CD8-positive, alpha-beta memory T cell (primary cell): ENCODE measurements at regions not wholly inside any gene's neighbourhood (a gene's known extent, or its start where the extent isn't known, plus 50 kb on each side); places are given as distances from the start of the nearest gene placed in this dataset.

Experiments used
- CTCF ChIA-PET: fragments of 350-600 bp; sonication (Branson Sonifier 250); formaldehyde crosslinking; loops from one replicate; lab custom pipeline; 2021; ENCODE audit warnings: antibody characterized with exemption; lab: Charles Lee
- POLR2A ChIA-PET: fragments of 350-600 bp; sonication (Branson Sonifier 250); formaldehyde crosslinking; loops from one replicate; lab custom pipeline; 2021; ENCODE audit warnings: antibody characterized with exemption; lab: Charles Lee
- DNase-seq, 5 donors: peaks; one replicate each; pipeline versions ENCODE4 v3.0.0 to v3.0.0-alpha.2; 2020 to 2022; ENCODE audit warnings: mixed read lengths in 1 of 5
- H3K27ac ChIP-seq: one replicate; pipeline ENCODE4 v1.7.0; 2013; ENCODE audit warnings: low read depth, mild to moderate bottlenecking, low read length, moderate library complexity
- H3K27me3 ChIP-seq: 2 replicates; pipeline ENCODE4 v1.7.0; 2013; ENCODE audit warnings: low read length, mild to moderate bottlenecking; ENCODE audit not compliant: insufficient read depth, poor library complexity, severe bottlenecking
- H3K36me3 ChIP-seq: 2 replicates; pipeline ENCODE4 v1.7.0; 2013; ENCODE audit warnings: mild to moderate bottlenecking, low read length, moderate library complexity; ENCODE audit not compliant: insufficient read depth
- H3K4me1 ChIP-seq: 2 replicates; pipeline ENCODE4 v1.7.0; 2013; ENCODE audit warnings: mild to moderate bottlenecking, low read length, moderate library complexity; ENCODE audit not compliant: insufficient read depth
- H3K4me3 ChIP-seq: 2 replicates; pipeline ENCODE4 v1.7.0; 2013; ENCODE audit warnings: mild to moderate bottlenecking, low read length
- H3K9me3 ChIP-seq: 2 replicates; pipeline ENCODE4 v1.7.0; 2013; ENCODE audit warnings: mild to moderate bottlenecking, low read length
- H3K27ac Mint-ChIP-seq, 8 donors: one replicate each; pipeline ENCODE4 v1.8.0; 2020 to 2021; ENCODE audit warnings: mixed read lengths in 8 of 8, mild to moderate bottlenecking in 6 of 8, inconsistent platforms in 3 of 8, moderate library complexity in 3 of 8
- H3K27me3 Mint-ChIP-seq, 2 donors: one replicate each; pipeline ENCODE4 v1.8.0; 2020 to 2021; ENCODE audit warnings: mixed read lengths in 2 of 2, mild to moderate bottlenecking in 1 of 2, moderate library complexity in 1 of 2
- H3K36me3 Mint-ChIP-seq, 3 donors: one replicate each; pipeline ENCODE4 v1.8.0; 2020 to 2021; ENCODE audit warnings: mixed read lengths in 3 of 3, inconsistent platforms in 1 of 3, mild to moderate bottlenecking in 1 of 3
- H3K4me1 Mint-ChIP-seq, 3 donors: one replicate each; pipeline ENCODE4 v1.8.0; 2020 to 2021; ENCODE audit warnings: mixed read lengths in 3 of 3, inconsistent platforms in 1 of 3, mild to moderate bottlenecking in 1 of 3
- H3K4me3 Mint-ChIP-seq, 7 donors: one replicate each; pipeline ENCODE4 v1.8.0; 2020 to 2021; ENCODE audit warnings: mixed read lengths in 7 of 7, mild to moderate bottlenecking in 6 of 7, moderate library complexity in 4 of 7, inconsistent platforms in 2 of 7
- H3K9me3 Mint-ChIP-seq, 5 donors: one replicate each; pipeline ENCODE4 v1.8.0; 2020 to 2022; ENCODE audit warnings: mixed read lengths in 5 of 5, mild to moderate bottlenecking in 3 of 5, moderate library complexity in 2 of 5, inconsistent platforms in 1 of 5

- Mint-ChIP-seq H3K9me3 (peaks cover 0 to 5% (median 0%) of the 10 kb centered on the region in 5 donors), H3K36me3 (no peaks in the 10 kb centered on the region), H3K4me3 (no peak overlapping the region), H3K4me1 (no peaks in the 10 kb centered on the region), H3K27ac (no peak overlapping the region), H3K27me3 (no peaks in the 10 kb centered on the region)
- Histone ChIP-seq H3K36me3 (no peaks in the 10 kb centered on the region), H3K4me3 (no peak overlapping the region), H3K4me1 (no peaks in the 10 kb centered on the region), H3K27me3 (no peaks in the 10 kb centered on the region), H3K27ac (no peak overlapping the region), H3K9me3 (no peaks in the 10 kb centered on the region)
- CTCF ChIA-PET = no interaction called here
- POLR2A ChIA-PET = no interaction called here
- DNase-seq = no peak
These were observed 394.8 kb upstream of the IGFBP7 start for GRCh38 chr4:57504797-57505530.

- H3K27ac Mint-ChIP-seq = no peak overlapping the region
- no peak for DNase-seq
- Histone ChIP-seq H3K9me3 (no peaks in the 10 kb centered on the region), H3K4me1 (no peaks in the 10 kb centered on the region), H3K27ac (no peak overlapping the region), H3K36me3 (no peaks in the 10 kb centered on the region), H3K4me3 (no peak overlapping the region), H3K27me3 (no peaks in the 10 kb centered on the region)
- POLR2A ChIA-PET = no interaction called here
- CTCF ChIA-PET = no interaction called here
- peaks cover 0 to 9% (median 0%) of the 10 kb centered on the region in 5 donors for H3K9me3 Mint-ChIP-seq
- H3K4me3 Mint-ChIP-seq = no peak overlapping the region
- H3K27me3 Mint-ChIP-seq = no peaks in the 10 kb centered on the region
- H3K36me3 Mint-ChIP-seq = no peaks in the 10 kb centered on the region
- no peaks in the 10 kb centered on the region for H3K4me1 Mint-ChIP-seq
These were observed 394.0 kb upstream of the IGFBP7 start for GRCh38 chr4:57504139-57504538.

- Histone ChIP-seq H3K4me1 (no peaks in the 10 kb centered on the region), H3K27me3 (no peaks in the 10 kb centered on the region), H3K27ac (no peak overlapping the region), H3K4me3 (no peak overlapping the region), H3K36me3 (no peaks in the 10 kb centered on the region), H3K9me3 (no peaks in the 10 kb centered on the region)
- Mint-ChIP-seq H3K27me3 (no peaks in the 10 kb centered on the region), H3K27ac (no peak overlapping the region), H3K4me3 (no peak overlapping the region), H3K36me3 (no peaks in the 10 kb centered on the region), H3K9me3 (peaks cover 0 to 9% (median 2%) of the 10 kb centered on the region in 5 donors), H3K4me1 (no peaks in the 10 kb centered on the region)
- CTCF ChIA-PET = no interaction called here
- POLR2A ChIA-PET = no interaction called here
- DNase-seq = no peak
These were observed 391.5 kb upstream of the IGFBP7 start for GRCh38 chr4:57501720-57502119.

GRCh38 chr4:57499786-57500185 is 389.6 kb upstream of the IGFBP7 start:
- POLR2A ChIA-PET = no interaction called here
- Histone ChIP-seq H3K27me3 (no peaks in the 10 kb centered on the region), H3K27ac (no peak overlapping the region), H3K36me3 (no peaks in the 10 kb centered on the region), H3K4me3 (no peak overlapping the region), H3K4me1 (no peaks in the 10 kb centered on the region), H3K9me3 (no peaks in the 10 kb centered on the region)
- no peaks in the 10 kb centered on the region for H3K36me3 Mint-ChIP-seq
- no peaks in the 10 kb centered on the region for H3K4me1 Mint-ChIP-seq
- no peak for DNase-seq
- H3K9me3 Mint-ChIP-seq = peaks cover 2 to 14% (median 2%) of the 10 kb centered on the region in 5 donors
- no peaks in the 10 kb centered on the region for H3K27me3 Mint-ChIP-seq
- H3K4me3 Mint-ChIP-seq = no peak overlapping the region
- CTCF ChIA-PET = no interaction called here
- no peak overlapping the region for H3K27ac Mint-ChIP-seq

- no peaks in the 10 kb centered on the region for H3K27me3 Mint-ChIP-seq
- no peak for DNase-seq
- no peak overlapping the region for H3K4me3 Mint-ChIP-seq
- H3K4me3 ChIP-seq = no peak overlapping the region
- no peaks in the 10 kb centered on the region for H3K36me3 ChIP-seq
- no peak overlapping the region for H3K27ac ChIP-seq
- no peak overlapping the region for H3K27ac Mint-ChIP-seq
- H3K4me1 ChIP-seq = no peaks in the 10 kb centered on the region
- peaks cover 2 to 15% (median 3%) of the 10 kb centered on the region in 5 donors for H3K9me3 Mint-ChIP-seq
- ChIA-PET POLR2A (no interaction called here), CTCF (no interaction called here)
- H3K27me3 ChIP-seq = no peaks in the 10 kb centered on the region
- H3K36me3 Mint-ChIP-seq = no peaks in the 10 kb centered on the region
- H3K9me3 ChIP-seq = no peaks in the 10 kb centered on the region
- H3K4me1 Mint-ChIP-seq = no peaks in the 10 kb centered on the region
These were observed 388.1 kb upstream of the IGFBP7 start for GRCh38 chr4:57498251-57498650.

- no peak overlapping the region for H3K27ac ChIP-seq
- DNase-seq = no peak
- no peak overlapping the region for H3K4me3 ChIP-seq
- H3K27me3 Mint-ChIP-seq = no peaks in the 10 kb centered on the region
- H3K9me3 Mint-ChIP-seq = peaks cover 2 to 12% (median 3%) of the 10 kb centered on the region in 5 donors
- no peaks in the 10 kb centered on the region for H3K4me1 Mint-ChIP-seq
- ChIA-PET POLR2A (no interaction called here), CTCF (no interaction called here)
- H3K9me3 ChIP-seq = no peaks in the 10 kb centered on the region
- H3K36me3 Mint-ChIP-seq = no peaks in the 10 kb centered on the region
- no peaks in the 10 kb centered on the region for H3K4me1 ChIP-seq
- H3K27ac Mint-ChIP-seq = no peak overlapping the region
- H3K4me3 Mint-ChIP-seq = no peak overlapping the region
- no peaks in the 10 kb centered on the region for H3K27me3 ChIP-seq
- H3K36me3 ChIP-seq = no peaks in the 10 kb centered on the region
These were observed 386.7 kb upstream of the IGFBP7 start for GRCh38 chr4:57496697-57497471.

GRCh38 chr4:57494821-57495220 is 384.6 kb upstream of the IGFBP7 start:
- Histone ChIP-seq H3K4me3 (no peak overlapping the region), H3K27ac (no peak overlapping the region), H3K36me3 (no peaks in the 10 kb centered on the region), H3K27me3 (no peaks in the 10 kb centered on the region), H3K4me1 (no peaks in the 10 kb centered on the region), H3K9me3 (no peaks in the 10 kb centered on the region)
- Mint-ChIP-seq H3K36me3 (no peaks in the 10 kb centered on the region), H3K4me3 (no peak overlapping the region), H3K4me1 (no peaks in the 10 kb centered on the region), H3K9me3 (peaks cover 2 to 9% (median 2%) of the 10 kb centered on the region in 5 donors), H3K27me3 (no peaks in the 10 kb centered on the region), H3K27ac (no peak overlapping the region)
- POLR2A ChIA-PET = no interaction called here
- DNase-seq = no peak
- CTCF ChIA-PET = no interaction called here

- H3K27ac ChIP-seq = no peak overlapping the region
- Mint-ChIP-seq H3K9me3 (peaks cover 1 to 5% (median 2%) of the 10 kb centered on the region in 5 donors), H3K27ac (no peak overlapping the region), H3K4me1 (no peaks in the 10 kb centered on the region), H3K36me3 (no peaks in the 10 kb centered on the region), H3K4me3 (no peak overlapping the region), H3K27me3 (no peaks in the 10 kb centered on the region)
- CTCF ChIA-PET = no interaction called here
- no peaks in the 10 kb centered on the region for H3K4me1 ChIP-seq
- H3K4me3 ChIP-seq = no peak overlapping the region
- H3K36me3 ChIP-seq = no peaks in the 10 kb centered on the region
- POLR2A ChIA-PET = no interaction called here
- no peaks in the 10 kb centered on the region for H3K9me3 ChIP-seq
- DNase-seq = no peak
- no peaks in the 10 kb centered on the region for H3K27me3 ChIP-seq
These were observed 382.2 kb upstream of the IGFBP7 start for GRCh38 chr4:57492251-57492878.
